K562 (cell line): ENCODE measurements at regions not wholly inside any gene's neighbourhood (a gene's known extent, or its start where the extent isn't known, plus 50 kb on each side); places are given as distances from the start of the nearest gene placed in this dataset.

Source experiments
- ATAC-seq: fragments of 200-7000 bp; cut with Tn5 transposase; 3 replicates; pipeline ENCODE4 v1.9.1; 2020; ENCODE audit warnings: moderate library complexity
- BruUV-seq: library from RNA; stranded (reverse); fragments of 400-500 nt; replicated peaks from 2 replicates; lab custom pipeline; 2021; lab: Mats Ljungman, UMichigan
- CTCF ChIA-PET: fragments of 300-600 bp; formaldehyde crosslinking; extraction: SDS; loops from one replicate; lab custom pipeline; 2021; ENCODE audit warnings: low intra/inter-chr PET ratio; lab: Yijun Ruan, JAX
- POLR2A ChIA-PET: fragments of 300-600, 350-650 bp; sonication (Branson Sonifier 250); formaldehyde crosslinking; extraction: SDS; loops from one replicate; lab custom pipeline; 2021; ENCODE audit warnings: antibody characterized with exemption, inconsistent platforms; lab: Yijun Ruan, JAX
- DNase-seq, 4 experiments: peaks; one replicate each; pipeline versions ENCODE4 v3.0.0 to v3.0.0-alpha.2; 2011 to 2018; ENCODE audit warnings: low spot score in 3 of 4, mixed read lengths in 3 of 4; ENCODE audit errors: extremely low read depth in 1 of 4
- FAIRE-seq: peaks from 2 replicates; lab custom pipeline; 2011; peaks lifted over from hg19 to GRCh38; lab: Jason Lieb, UNC
- H2AFZ ChIP-seq: 2 replicates; pipeline ENCODE4 v1.6.0; 2011; ENCODE audit warnings: low read depth, low read length, control low read depth, inconsistent platforms
- H3K27ac ChIP-seq: fragments of 200-600 bp; 3 replicates; pipeline ENCODE4 v1.8.0; 2011; ENCODE audit warnings: low read depth, mild to moderate bottlenecking, control low read depth, inconsistent platforms, low read length, moderate library complexity, mixed read lengths; ENCODE audit errors: extremely low read depth
- H3K27me3 ChIP-seq, 2 experiments: fragments of 300-600 bp in 1 of 2; 2 replicates in 1 of 2; 3 replicates in 1 of 2; pipeline versions ENCODE4 v1.6.0 to v1.8.0; 2011; ENCODE audit warnings: inconsistent platforms in 2 of 2, low read length in 2 of 2, mild to moderate bottlenecking in 1 of 2, mixed read lengths in 1 of 2, moderate library complexity in 1 of 2; ENCODE audit not compliant: control insufficient read depth in 2 of 2, insufficient read depth in 2 of 2
- H3K36me3 ChIP-seq: fragments of 300-600 bp; 3 replicates; pipeline ENCODE4 v1.8.0; 2011; ENCODE audit warnings: mild to moderate bottlenecking, low read length, inconsistent platforms; ENCODE audit not compliant: control insufficient read depth, insufficient read depth
- H3K4me1 ChIP-seq, 2 experiments: fragments of 200-600 bp in 1 of 2; replicated peaks in 1 of 2; 2 replicates in 1 of 2; 3 replicates in 1 of 2; pipeline versions ENCODE4 v1.5.1 to v1.8.0; 2011; ENCODE audit warnings: inconsistent platforms in 2 of 2, low read length in 2 of 2, mild to moderate bottlenecking in 1 of 2, mixed read lengths in 1 of 2, moderate library complexity in 1 of 2; ENCODE audit not compliant: control insufficient read depth in 2 of 2, insufficient read depth in 2 of 2
- H3K4me2 ChIP-seq: 2 replicates; pipeline ENCODE4 v1.6.1; 2011; ENCODE audit warnings: low read length, control low read depth, inconsistent platforms, mixed read lengths; ENCODE audit not compliant: insufficient read depth
- H3K4me3 ChIP-seq: fragments of 200-600 bp; sonication (generic), shearing (Covaris generic); 2 replicates; pipeline ENCODE4 v1.5.1; 2016; ENCODE audit warnings: control low read depth, inconsistent platforms
- H3K79me2 ChIP-seq: fragments of 200-600 bp; 3 replicates; pipeline ENCODE4 v1.8.0; 2011; ENCODE audit warnings: low read length, inconsistent platforms; ENCODE audit not compliant: control insufficient read depth, insufficient read depth
- H3K9ac ChIP-seq, 2 experiments: 2 replicates each; pipeline versions ENCODE4 v1.6.0 to v1.6.1; 2011; ENCODE audit warnings: low read depth in 2 of 2, low read length in 2 of 2, control low read depth in 1 of 2, inconsistent platforms in 1 of 2, mild to moderate bottlenecking in 1 of 2, mixed read lengths in 1 of 2; ENCODE audit not compliant: insufficient read depth in 1 of 2
- H3K9me1 ChIP-seq: one replicate; pipeline ENCODE4 v1.6.0; 2011; ENCODE audit warnings: inconsistent platforms, mild to moderate bottlenecking, low read length, moderate library complexity; ENCODE audit not compliant: control insufficient read depth, insufficient read depth
- H3K9me3 ChIP-seq: replicated peaks from 2 replicates; pipeline ENCODE4 v1.5.1; 2011; ENCODE audit warnings: low read depth, low read length, inconsistent platforms; ENCODE audit not compliant: control insufficient read depth, insufficient read depth
- H4K20me1 ChIP-seq: replicated peaks from 2 replicates; pipeline ENCODE4 v1.6.1; 2011; ENCODE audit warnings: low read length, inconsistent platforms, mixed read lengths; ENCODE audit not compliant: control insufficient read depth, insufficient read depth
- NFIC ChIP-seq: fragments of 450-650 bp; IDR thresholded peaks from 2 replicates; pipeline ENCODE4 v1.6.1; 2017; ENCODE audit warnings: mild to moderate bottlenecking, inconsistent platforms
- PHTF2 ChIP-seq: fragments of 250-450 bp; sonication (Bioruptor Pico); IDR thresholded peaks from 2 replicates; pipeline ENCODE4 v1.5.0; 2021; ENCODE audit warnings: mild to moderate bottlenecking
- TAF15 ChIP-seq: fragments of 200-400 bp; formaldehyde crosslinking; IDR thresholded peaks from 2 replicates; pipeline ENCODE4 v1.6.1; 2017; ENCODE audit warnings: mild to moderate bottlenecking, low read depth, low read length, moderate library complexity
- WGBS: fragments of 100-300 bp; shearing (Covaris generic); methylation state at CpG from one replicate; pipeline ENCODE4 v1.1.6; 2016; ENCODE audit warnings: low coverage, mixed read lengths; ENCODE audit not compliant: insufficient coverage; ENCODE audit errors: missing lambda C conversion rate; 5-methylcytosine and 5-hydroxymethylcytosine counted together
- in situ Hi-C: fragments of 300-500 bp; cut with MboI; formaldehyde crosslinking; loops from 4 replicates; pipeline ENCODE4 v1.15.0; 2018; ENCODE audit warnings: inconsistent platforms, mixed read lengths
- intact Hi-C: fragments of 100-400 bp; cut with micrococcal nuclease; formaldehyde crosslinking; loops from 2 replicates; pipeline ENCODE4 v1.14.2; 2022
- TF ChIP-seq, protein P1 (sequence below): fragments of 250-450 bp; sonication (Bioruptor Pico); IDR thresholded peaks from 2 replicates; pipeline ENCODE4 v1.8.0; 2022; ENCODE audit warnings: moderate library complexity, mild to moderate bottlenecking, inconsistent platforms
- TF ChIP-seq, protein P2 (sequence below), 3 experiments: IDR thresholded peaks in 2 of 3; conservative IDR thresholded peaks in 1 of 3; 2 replicates each; pipeline ENCODE4 v1.5.1; 2011 to 2012; ENCODE audit warnings: low read length in 3 of 3, mild to moderate bottlenecking in 3 of 3, control low read depth in 2 of 3, improper control_type of control experiment in 1 of 3, inconsistent platforms in 1 of 3, low read depth in 1 of 3, mixed read lengths in 1 of 3, moderate library complexity in 1 of 3; ENCODE audit not compliant: insufficient read depth in 2 of 3
- TF ChIP-seq, protein P3 (sequence below), 2 experiments: fragments of 250-450 bp in 1 of 2; fragments of 450-650 bp in 1 of 2; sonication (Bioruptor Pico) in 1 of 2; IDR thresholded peaks; 2 replicates each; pipeline versions ENCODE4 v1.6.1 to v1.8.0; 2016 to 2021; ENCODE audit warnings: mild to moderate bottlenecking in 2 of 2, moderate library complexity in 2 of 2, missing compliant biosample characterization in 1 of 2, missing genetic modification characterization in 1 of 2

DNA sequence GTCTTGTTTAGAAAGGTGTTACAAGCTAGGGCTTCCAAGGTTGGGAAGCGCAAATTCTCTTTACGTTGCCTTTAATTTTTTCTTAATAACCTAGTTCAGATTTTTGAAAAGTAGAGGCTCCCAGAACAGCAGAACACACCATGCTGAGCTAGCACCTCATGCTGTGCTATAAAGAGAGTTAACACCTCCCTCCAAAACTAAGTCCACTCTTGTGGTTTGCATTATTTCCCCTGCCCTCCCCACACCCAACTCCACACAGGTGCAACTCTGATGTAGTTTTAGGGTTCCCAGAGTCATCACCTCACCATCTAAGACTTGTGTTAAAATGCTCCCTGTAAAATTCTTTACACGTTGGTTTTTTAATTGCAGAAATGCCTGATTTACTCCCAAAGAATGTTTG is 459.4 kb upstream of the JARID2 start (continued):
- TF ChIP-seq, protein P1, sequence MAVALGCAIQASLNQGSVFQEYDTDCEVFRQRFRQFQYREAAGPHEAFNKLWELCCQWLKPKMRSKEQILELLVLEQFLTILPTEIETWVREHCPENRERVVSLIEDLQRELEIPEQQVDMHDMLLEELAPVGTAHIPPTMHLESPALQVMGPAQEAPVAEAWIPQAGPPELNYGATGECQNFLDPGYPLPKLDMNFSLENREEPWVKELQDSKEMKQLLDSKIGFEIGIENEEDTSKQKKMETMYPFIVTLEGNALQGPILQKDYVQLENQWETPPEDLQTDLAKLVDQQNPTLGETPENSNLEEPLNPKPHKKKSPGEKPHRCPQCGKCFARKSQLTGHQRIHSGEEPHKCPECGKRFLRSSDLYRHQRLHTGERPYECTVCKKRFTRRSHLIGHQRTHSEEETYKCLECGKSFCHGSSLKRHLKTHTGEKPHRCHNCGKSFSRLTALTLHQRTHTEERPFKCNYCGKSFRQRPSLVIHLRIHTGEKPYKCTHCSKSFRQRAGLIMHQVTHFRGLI (CRISPR knock-in tag) = no peak

DNA sequence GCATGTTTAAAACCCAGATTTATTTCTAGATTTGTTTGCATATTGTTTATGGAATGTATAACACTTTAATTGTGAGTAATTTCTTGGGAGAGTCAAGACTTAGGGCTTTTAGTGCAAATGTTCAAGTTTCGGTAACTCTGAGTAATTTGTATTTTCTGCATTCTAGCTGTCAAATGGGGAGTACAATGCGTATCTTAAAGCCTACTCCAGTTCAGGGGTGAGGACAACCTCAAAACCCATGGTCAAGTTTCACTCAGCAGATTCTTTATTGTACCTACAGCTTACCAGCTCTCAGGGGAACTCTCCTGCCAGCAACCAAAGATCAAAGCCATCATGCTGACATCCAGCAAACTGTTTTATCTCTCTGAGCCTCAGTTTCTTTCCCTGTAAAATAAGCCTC is 458.6 kb upstream of the JARID2 start:
- DNase-seq = no peak
- no peak overlapping the region for H3K4me3 ChIP-seq
- no peak for FAIRE-seq

DNA sequence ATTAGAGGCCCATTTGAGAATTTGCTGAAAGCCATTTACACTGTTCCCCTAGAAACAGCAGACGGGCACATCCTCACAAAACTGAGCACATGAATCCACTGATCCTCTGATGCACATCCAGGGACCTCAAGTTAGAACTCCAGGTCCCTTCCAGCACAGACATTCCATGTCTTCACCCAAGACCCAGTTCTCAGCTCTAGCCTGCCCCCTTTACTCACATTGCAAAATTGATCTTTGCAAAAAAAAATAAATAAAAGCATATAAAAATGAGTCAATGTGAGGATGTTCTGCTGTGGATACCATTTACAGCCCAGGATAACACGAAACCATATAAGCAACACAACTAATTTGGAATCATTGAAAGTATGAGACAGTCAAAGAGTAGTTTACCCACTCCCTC is 458.2 kb upstream of the JARID2 start:
- no peak overlapping the region; the same call in 1 of the 2 replicates for H2AFZ ChIP-seq
- intact Hi-C loops (no loop called here), in situ Hi-C loops (no loop called here)
- 39% methylated on average over 2 of the region's 2 CpGs for WGBS
- no peaks in the 10 kb centered on the region for H3K27me3 ChIP-seq
- DNase-seq (no peak), ATAC-seq (peak; percentile 54; the same call in 2 of the 3 replicates), FAIRE-seq (no peak)
- H4K20me1 ChIP-seq = no peaks in the 10 kb centered on the region
- no peak overlapping the region for H3K4me3 ChIP-seq
- H3K9me3 ChIP-seq = no peaks in the 10 kb centered on the region
- no peak overlapping the region for H3K9ac ChIP-seq
- ChIA-PET POLR2A (no interaction called here), CTCF (no interaction called here)
- no peak overlapping the region for H3K4me2 ChIP-seq
- H3K9me1 ChIP-seq = no peaks in the 10 kb centered on the region
- no peaks in the 10 kb centered on the region for H3K36me3 ChIP-seq
- no peak overlapping the region for H3K27ac ChIP-seq
- BruUV-seq = no TSS peak
- H3K79me2 ChIP-seq = no peaks in the 10 kb centered on the region
- peaks cover 0 to 15% of the 10 kb centered on the region in 2 experiments; a peak in 3 of 5 replicates for H3K4me1 ChIP-seq
- TF ChIP-seq, protein P2, sequence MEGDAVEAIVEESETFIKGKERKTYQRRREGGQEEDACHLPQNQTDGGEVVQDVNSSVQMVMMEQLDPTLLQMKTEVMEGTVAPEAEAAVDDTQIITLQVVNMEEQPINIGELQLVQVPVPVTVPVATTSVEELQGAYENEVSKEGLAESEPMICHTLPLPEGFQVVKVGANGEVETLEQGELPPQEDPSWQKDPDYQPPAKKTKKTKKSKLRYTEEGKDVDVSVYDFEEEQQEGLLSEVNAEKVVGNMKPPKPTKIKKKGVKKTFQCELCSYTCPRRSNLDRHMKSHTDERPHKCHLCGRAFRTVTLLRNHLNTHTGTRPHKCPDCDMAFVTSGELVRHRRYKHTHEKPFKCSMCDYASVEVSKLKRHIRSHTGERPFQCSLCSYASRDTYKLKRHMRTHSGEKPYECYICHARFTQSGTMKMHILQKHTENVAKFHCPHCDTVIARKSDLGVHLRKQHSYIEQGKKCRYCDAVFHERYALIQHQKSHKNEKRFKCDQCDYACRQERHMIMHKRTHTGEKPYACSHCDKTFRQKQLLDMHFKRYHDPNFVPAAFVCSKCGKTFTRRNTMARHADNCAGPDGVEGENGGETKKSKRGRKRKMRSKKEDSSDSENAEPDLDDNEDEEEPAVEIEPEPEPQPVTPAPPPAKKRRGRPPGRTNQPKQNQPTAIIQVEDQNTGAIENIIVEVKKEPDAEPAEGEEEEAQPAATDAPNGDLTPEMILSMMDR (IDR thresholded peaks at IDR 0.05 in 2 of 3, conservative IDR thresholded peaks at IDR 0.05 in 1 of 3; ENCODE audit: insufficient read depth in 2 of 3, low read depth in 1 of 3, low read length in 3 of 3) = peak in 2 of 3 experiments; percentile 1 to 43; a peak in 2 of 6 replicates
- TF ChIP-seq PHTF2 (CRISPR knock-in tag) (no peak), NFIC (no peak)
- TF ChIP-seq, protein P3, sequence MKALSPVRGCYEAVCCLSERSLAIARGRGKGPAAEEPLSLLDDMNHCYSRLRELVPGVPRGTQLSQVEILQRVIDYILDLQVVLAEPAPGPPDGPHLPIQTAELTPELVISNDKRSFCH (CRISPR knock-in tag; IDR thresholded peaks at IDR 0.05) = no peak
- TF ChIP-seq, protein P3 (tag; IDR thresholded peaks at IDR 0.05) = no peak

More for the DNA sequence above, 458.6 kb upstream of the JARID2 start:
- no peak overlapping the region for H3K4me2 ChIP-seq
- no peak overlapping the region for H3K9ac ChIP-seq
- ChIA-PET CTCF (no interaction called here), POLR2A (no interaction called here)
- no peak overlapping the region for H2AFZ ChIP-seq
- no peaks in the 10 kb centered on the region for H3K9me3 ChIP-seq
- no peaks in the 10 kb centered on the region for H3K27me3 ChIP-seq
- BruUV-seq = no TSS peak
- intact Hi-C loops (no loop called here), in situ Hi-C loops (no loop called here)
- H3K36me3 ChIP-seq = no peaks in the 10 kb centered on the region
- WGBS = 94% methylated on average over 2 of the region's 2 CpGs
- no peaks in the 10 kb centered on the region for H3K9me1 ChIP-seq
- ATAC-seq = no peak
- H3K79me2 ChIP-seq = no peaks in the 10 kb centered on the region
- no peak overlapping the region for H3K27ac ChIP-seq
- no peak for TF ChIP-seq TAF15
- peaks cover 0 to 11% of the 10 kb centered on the region in 2 experiments; a peak in 2 of 5 replicates for H3K4me1 ChIP-seq
- no peaks in the 10 kb centered on the region for H4K20me1 ChIP-seq
